ENCODE measurements at regions not wholly inside any gene's neighbourhood (a gene's known extent, or its start where the extent isn't known, plus 50 kb on each side); places are given as distances from the start of the nearest gene placed in this dataset.

- Histone ChIP-seq H3K36me3 (ENCODE audit: control insufficient read depth in 2 of 3, insufficient read depth in 3 of 3, low read length in 3 of 3) (no peaks in the 10 kb centered on the region), H3K9ac (ENCODE audit: low read length in 3 of 3) (no peak overlapping the region), H3K9me3 (ENCODE audit: control insufficient read depth in 2 of 3, insufficient read depth in 1 of 3, low read length in 3 of 3) (no peaks in the 10 kb centered on the region), H3K4me3 (ENCODE audit: low read length in 3 of 3) (no peak overlapping the region), H3K27me3 (ENCODE audit: control insufficient read depth, insufficient read depth, low read length) (no peaks in the 10 kb centered on the region), H3K27ac (ENCODE audit: low read depth in 2 of 2, low read length in 2 of 2) (no peak overlapping the region), H3K4me1 (ENCODE audit: control insufficient read depth in 2 of 3, insufficient read depth in 2 of 3, low read depth in 1 of 3, low read length in 3 of 3) (no peaks in the 10 kb centered on the region)
- no peak for TF ChIP-seq CTCF (IDR thresholded peaks at IDR 0.05; ENCODE audit: borderline replicate concordance, extremely low read depth, insufficient read depth)
- intact Hi-C loops (cut with DNase I), result no loop called here
- peak in 2 of 5 donors; percentile 24 to 32 for DNase-seq
- peak; percentile 33 for FAIRE-seq
These were observed 549.1 kb upstream of the CCNG1 start for GRCh38 chr5:162888268-162888667.

- FAIRE-seq (no peak), DNase-seq (no peak)
- no peak for TF ChIP-seq CTCF (IDR thresholded peaks at IDR 0.05; ENCODE audit: borderline replicate concordance, extremely low read depth, insufficient read depth)
These were observed 525.5 kb upstream of the CCNG1 start for GRCh38 chr5:162911873-162912272.

GRCh38 chr5:162916368-162916767, 521.0 kb upstream of the CCNG1 start:
- H3K9me3 ChIP-seq (ENCODE audit: control insufficient read depth in 2 of 3, insufficient read depth in 1 of 3, low read length in 3 of 3), result no peaks in the 10 kb centered on the region
- H3K27ac ChIP-seq (ENCODE audit: low read depth in 2 of 2, low read length in 2 of 2), result no peak overlapping the region
- no peak overlapping the region for H3K4me3 ChIP-seq (ENCODE audit: low read length in 3 of 3)
- DNase-seq (no peak), FAIRE-seq (no peak)
- no peaks in the 10 kb centered on the region for H3K4me1 ChIP-seq (ENCODE audit: control insufficient read depth in 2 of 3, insufficient read depth in 2 of 3, low read depth in 1 of 3, low read length in 3 of 3)
- no peak overlapping the region for H3K9ac ChIP-seq (ENCODE audit: low read length in 3 of 3)
- no peak for TF ChIP-seq CTCF (IDR thresholded peaks at IDR 0.05; ENCODE audit: borderline replicate concordance, extremely low read depth, insufficient read depth)
- no peaks in the 10 kb centered on the region for H3K36me3 ChIP-seq (ENCODE audit: control insufficient read depth in 2 of 3, insufficient read depth in 3 of 3, low read length in 3 of 3)
- intact Hi-C loops (cut with DNase I), result no loop called here
- no peaks in the 10 kb centered on the region for H3K27me3 ChIP-seq (ENCODE audit: control insufficient read depth, insufficient read depth, low read length)

More at GRCh38 chr5:162911873-162912272, 525.5 kb upstream of the CCNG1 start:
- Histone ChIP-seq H3K27me3 (ENCODE audit: control insufficient read depth, insufficient read depth, low read length) (no peaks in the 10 kb centered on the region), H3K9me3 (ENCODE audit: control insufficient read depth in 2 of 3, insufficient read depth in 1 of 3, low read length in 3 of 3) (no peaks in the 10 kb centered on the region), H3K4me3 (ENCODE audit: low read length in 3 of 3) (no peak overlapping the region), H3K27ac (ENCODE audit: low read depth in 2 of 2, low read length in 2 of 2) (no peak overlapping the region), H3K4me1 (ENCODE audit: control insufficient read depth in 2 of 3, insufficient read depth in 2 of 3, low read depth in 1 of 3, low read length in 3 of 3) (no peaks in the 10 kb centered on the region), H3K36me3 (ENCODE audit: control insufficient read depth in 2 of 3, insufficient read depth in 3 of 3, low read length in 3 of 3) (no peaks in the 10 kb centered on the region), H3K9ac (ENCODE audit: low read length in 3 of 3) (no peak overlapping the region)
- intact Hi-C loops (cut with DNase I), result no loop called here

GRCh38 chr5:162929104-162929503, 508.3 kb upstream of the CCNG1 start:
- H3K4me1 ChIP-seq (ENCODE audit: control insufficient read depth in 2 of 3, insufficient read depth in 2 of 3, low read depth in 1 of 3, low read length in 3 of 3), result no peaks in the 10 kb centered on the region
- no peak for DNase-seq
- no peaks in the 10 kb centered on the region for H3K27me3 ChIP-seq (ENCODE audit: control insufficient read depth, insufficient read depth, low read length)
- no peak for TF ChIP-seq CTCF (IDR thresholded peaks at IDR 0.05; ENCODE audit: borderline replicate concordance, extremely low read depth, insufficient read depth)
- H3K4me3 ChIP-seq (ENCODE audit: low read length in 3 of 3), result no peak overlapping the region
- H3K27ac ChIP-seq (ENCODE audit: low read depth in 2 of 2, low read length in 2 of 2), result no peak overlapping the region
- intact Hi-C loops (cut with DNase I), result no loop called here
- H3K36me3 ChIP-seq (ENCODE audit: control insufficient read depth in 2 of 3, insufficient read depth in 3 of 3, low read length in 3 of 3), result no peaks in the 10 kb centered on the region
- no peaks in the 10 kb centered on the region for H3K9me3 ChIP-seq (ENCODE audit: control insufficient read depth in 2 of 3, insufficient read depth in 1 of 3, low read length in 3 of 3)
- no peak overlapping the region for H3K9ac ChIP-seq (ENCODE audit: low read length in 3 of 3)
- no peak for FAIRE-seq

All from kidney (tissue), 13 donors.